ENCODE measurements at regions not wholly inside any gene's neighbourhood (a gene's known extent, or its start where the extent isn't known, plus 50 kb on each side); places are given as distances from the start of the nearest gene placed in this dataset.

DNA sequence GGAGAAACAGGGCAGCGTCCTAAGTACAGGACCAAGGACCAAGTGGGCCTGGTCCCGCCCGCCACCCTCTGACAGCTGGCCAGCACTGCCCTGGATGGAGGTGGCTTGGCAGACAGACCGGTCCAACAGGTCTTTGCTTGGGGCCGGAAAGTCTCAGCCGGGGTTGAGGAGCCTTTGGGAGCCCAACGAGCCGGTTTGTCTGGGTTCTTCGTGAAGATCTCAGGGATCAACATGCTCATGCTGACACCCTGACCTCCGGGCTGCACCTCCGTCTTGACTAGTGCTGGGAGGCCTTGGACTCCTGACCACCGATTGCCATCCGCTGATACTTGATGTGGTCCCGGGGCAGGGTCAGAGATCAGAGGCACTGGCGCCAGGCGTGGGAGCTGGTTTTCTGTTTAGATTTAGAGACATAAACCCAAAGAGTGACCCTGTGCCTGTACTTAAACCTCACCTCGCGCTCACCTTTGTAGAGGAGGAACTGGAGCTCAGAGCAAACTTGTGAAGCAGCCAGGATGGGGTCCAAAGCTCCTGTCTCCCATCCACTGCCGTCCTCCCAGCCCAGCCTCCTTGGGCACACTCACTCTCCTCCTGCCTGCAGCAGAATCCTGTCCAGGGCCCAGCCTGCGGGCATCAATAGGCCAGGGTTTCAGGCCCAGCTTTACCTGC lies 92.1 kb upstream of the GSE1 start:
- no peak for DNase-seq (ENCODE audit: low read depth in 2 of 3, low spot score in 2 of 3)

DNA sequence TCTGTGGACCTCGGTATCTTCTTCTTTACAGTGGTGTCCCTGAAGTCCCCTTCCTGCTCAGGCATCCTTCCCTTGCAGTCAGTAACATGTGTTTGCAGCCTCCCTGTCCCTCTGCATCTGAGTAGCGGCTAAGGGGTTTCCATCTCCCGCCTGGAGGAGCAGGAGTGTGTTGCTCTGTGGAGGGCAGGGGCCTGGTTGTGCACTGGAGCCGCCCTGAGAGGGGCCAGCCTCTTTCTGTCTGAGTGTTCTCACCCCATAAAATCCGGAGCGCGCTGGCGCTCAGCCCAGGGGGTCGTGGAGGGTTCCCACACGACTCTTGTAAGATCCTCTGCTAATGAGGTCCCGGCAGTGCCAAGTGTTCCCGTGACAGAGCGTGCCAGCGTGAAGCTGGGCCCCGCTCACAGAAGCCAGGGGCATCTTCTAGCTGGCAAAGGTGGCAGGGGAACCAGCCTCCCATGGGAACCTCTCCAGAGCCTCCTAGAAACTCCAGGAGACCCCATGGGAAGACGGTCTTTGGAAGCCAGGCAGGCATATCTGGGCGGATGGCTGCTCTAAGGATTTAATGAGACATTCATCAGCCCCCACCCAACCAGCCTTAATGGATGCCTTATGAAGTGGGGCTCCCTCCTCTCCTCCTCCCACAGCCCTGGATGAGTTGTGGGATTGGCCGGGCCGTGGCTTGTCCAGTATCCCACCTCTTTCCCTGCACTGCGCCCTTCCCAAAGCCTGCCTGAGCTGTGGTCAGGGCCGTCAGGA lies 91.4 kb upstream of the GSE1 start:
- DNase-seq (ENCODE audit: low read depth in 2 of 3, low spot score in 2 of 3), result no peak

DNA sequence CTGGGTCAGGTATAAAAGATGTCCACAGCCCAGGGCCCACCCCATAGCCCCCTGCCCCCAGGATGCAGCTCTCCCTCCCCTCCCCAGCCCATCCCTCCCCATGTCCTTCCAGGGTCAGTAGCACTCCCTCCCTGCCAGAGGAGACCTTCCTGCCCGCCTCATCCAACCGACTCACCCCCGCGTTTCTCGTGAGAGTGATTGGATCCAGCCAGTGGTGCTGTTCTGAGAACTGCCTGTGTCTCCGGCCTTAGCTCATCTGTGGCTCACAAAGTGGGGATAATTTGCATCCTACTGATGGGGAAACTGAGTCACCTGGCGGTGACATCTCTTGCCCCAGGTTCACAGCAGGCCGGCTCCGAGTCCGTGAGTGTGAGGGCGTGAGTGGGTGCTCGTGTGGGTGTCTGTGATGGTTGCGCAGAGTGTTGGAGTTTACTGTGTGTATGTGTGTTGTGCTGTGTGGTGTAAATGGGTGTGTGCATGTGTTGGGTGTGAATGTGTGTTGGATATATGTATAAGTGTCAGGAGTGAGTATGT lies 90.7 kb upstream of the GSE1 start:
- DNase-seq (ENCODE audit: low read depth in 2 of 3, low spot score in 2 of 3), result no peak

DNA sequence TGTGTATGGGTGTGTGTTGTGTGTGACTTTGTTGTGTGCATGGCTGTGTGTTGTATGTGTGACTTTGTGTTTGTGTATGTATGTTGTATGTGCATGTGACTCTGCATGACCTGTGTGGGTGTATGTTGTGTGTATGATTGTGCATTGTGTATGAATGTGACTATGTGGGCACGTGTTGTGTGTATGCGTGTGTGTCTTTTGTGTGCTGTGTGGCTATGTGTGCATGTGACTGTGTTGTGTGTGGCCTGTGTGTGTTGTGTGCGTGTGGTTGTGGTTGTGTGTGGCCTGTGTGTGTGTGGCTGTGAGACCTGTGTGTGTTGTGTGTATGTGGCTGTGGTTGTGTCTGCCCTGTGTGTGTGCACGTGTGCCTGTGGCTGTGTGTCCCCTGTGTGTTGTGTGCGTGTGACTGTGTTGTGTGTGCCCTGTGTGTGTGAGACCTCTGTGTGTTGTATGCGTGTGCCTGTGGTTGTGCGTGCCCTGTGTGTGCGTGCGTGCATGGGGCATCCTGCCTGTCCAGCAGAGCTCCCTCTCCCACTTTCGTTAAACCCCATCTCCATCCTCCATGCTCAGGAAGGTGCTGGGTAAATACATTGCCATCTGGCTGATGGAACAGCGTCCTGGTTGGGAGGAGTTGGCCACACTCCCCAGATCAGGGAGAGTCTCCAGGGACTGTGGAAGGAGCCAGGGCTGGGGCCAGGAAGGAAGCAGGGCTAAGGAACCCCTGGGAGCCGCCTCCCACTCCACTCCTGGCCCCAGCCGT lies 90.1 kb upstream of the GSE1 start:
- no peak for DNase-seq (ENCODE audit: low read depth in 2 of 3, low spot score in 2 of 3)

DNA sequence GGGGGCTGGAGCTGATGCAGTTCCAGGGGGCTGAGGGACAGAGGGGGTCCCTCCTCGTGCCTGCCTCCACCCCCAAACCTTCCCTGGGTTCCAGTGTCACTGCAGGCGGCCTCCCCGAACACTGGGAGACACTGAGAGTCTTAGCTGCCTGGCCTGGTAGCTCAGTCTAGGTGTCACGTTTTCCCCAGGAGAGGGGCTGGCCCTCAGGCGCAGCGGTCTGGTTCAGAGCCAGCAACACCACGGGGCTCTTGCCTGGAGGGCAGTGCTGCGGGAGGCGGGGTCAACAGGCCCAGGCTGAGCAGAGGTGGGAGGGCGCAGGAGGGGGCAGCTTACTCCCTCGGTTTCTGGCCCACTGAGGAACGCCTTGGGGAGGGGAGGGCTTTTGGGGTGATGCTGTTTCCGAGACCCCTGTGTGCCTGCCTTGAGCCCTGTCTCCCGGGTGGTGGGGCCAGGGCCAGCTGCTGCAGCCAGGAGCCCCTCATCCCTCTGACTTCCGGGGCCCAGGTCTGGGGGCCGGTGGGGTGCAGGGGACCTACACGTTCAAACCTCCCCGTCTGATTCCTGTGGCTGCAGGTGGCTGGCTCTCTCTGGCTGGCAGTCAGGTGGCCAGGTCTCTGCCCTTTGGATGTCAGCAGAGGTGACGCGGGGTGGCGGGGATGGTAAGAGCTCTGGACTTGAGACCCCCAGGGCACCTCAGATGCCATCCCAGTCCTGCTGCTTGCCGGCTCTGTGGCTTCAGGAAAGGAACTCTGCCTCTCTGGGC lies 89.3 kb upstream of the GSE1 start:
- no peak for DNase-seq (ENCODE audit: low read depth in 2 of 3, low spot score in 2 of 3)

DNA sequence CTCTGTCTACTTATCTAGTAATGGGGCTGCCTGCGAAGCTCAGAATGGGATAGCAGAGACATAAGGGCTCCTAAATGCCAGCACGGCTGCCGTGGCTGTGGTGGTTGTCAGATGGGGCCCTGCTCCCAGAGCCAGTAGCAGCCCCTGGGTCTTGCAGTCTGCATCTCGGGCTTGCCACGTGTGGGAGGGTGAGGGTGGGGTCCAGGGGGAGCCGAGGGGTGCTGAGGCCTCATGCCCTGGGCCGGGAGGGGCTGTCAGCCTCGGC lies 88.8 kb upstream of the GSE1 start:
- DNase-seq (ENCODE audit: low read depth in 2 of 3, low spot score in 2 of 3), result no peak

DNA sequence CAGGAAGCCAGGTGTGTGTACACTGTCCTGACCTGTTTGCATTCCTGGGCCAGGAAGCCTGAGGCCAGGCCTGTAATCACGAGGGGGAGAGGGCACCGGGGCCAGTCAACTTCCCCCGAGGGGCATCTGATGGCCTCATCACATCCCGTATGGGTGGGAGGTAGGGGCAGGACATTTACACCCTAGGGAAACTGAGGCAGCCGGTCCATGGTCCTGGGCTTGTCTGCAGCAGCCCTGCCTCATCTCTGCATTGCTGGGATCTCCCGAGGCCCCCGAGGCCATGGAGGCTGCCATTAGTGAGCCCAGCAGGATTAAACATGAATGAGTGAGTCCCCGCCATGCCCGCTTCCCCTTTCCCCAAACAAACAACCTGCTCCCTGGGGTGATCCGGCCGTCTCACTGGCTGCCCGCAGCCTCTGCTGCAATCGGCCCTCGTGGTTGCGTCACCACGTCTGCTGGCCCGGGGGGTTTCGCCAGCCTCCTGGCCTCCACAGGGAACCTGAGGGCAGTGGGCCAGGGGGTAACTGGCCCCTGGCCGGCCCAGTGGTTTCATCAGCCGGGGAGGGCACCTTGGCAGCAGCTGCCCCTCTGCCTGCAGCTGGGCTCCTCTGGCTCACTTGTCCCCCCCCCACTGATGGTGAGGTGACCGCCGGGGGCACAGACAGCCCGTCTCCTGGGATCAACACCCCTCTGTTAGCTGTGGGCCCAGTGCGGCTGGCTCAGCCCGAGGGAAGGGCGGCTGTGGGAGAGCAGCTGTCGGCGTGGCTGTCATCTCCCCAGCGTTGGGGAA lies 88.3 kb upstream of the GSE1 start:
- no peak for DNase-seq (ENCODE audit: low read depth in 2 of 3, low spot score in 2 of 3)

DNA sequence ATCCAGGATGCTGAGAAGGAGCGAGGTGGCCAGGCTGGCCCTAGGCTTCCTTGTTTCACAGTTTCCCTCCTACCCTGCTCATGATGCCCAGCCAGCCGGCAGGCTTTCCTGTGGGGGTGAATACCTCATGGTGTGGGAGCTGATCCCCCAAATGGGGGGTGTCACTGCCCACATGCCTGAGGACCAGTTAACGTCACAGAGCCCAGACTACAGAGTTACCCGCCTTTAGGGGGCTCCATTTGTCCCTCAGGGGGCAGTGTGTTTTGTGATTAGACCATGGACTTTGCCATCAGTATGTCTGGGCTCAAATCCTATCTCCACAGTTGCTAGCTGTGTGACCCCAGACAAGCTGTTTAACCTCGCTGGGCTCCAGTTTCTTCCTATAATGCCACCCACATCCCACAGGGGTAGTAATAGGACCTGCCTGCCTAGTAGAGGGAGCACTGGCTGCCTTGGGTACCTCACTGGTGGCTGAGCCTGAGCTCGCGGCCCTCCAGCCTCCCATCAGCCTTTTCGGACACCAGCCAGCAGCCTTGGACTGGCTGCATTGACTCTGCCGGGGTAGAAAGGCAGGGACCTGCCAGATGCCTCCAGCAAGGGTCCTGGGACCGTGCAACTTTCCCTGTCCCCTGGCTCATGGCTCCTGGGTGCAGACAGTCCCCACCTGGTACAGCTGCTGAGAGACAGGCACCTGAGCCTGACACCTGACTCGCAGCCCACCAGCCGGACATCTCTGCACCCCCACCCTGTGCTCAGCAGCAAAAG lies 87.5 kb upstream of the GSE1 start:
- DNase-seq (ENCODE audit: low read depth in 2 of 3, low spot score in 2 of 3), result no peak

DNA sequence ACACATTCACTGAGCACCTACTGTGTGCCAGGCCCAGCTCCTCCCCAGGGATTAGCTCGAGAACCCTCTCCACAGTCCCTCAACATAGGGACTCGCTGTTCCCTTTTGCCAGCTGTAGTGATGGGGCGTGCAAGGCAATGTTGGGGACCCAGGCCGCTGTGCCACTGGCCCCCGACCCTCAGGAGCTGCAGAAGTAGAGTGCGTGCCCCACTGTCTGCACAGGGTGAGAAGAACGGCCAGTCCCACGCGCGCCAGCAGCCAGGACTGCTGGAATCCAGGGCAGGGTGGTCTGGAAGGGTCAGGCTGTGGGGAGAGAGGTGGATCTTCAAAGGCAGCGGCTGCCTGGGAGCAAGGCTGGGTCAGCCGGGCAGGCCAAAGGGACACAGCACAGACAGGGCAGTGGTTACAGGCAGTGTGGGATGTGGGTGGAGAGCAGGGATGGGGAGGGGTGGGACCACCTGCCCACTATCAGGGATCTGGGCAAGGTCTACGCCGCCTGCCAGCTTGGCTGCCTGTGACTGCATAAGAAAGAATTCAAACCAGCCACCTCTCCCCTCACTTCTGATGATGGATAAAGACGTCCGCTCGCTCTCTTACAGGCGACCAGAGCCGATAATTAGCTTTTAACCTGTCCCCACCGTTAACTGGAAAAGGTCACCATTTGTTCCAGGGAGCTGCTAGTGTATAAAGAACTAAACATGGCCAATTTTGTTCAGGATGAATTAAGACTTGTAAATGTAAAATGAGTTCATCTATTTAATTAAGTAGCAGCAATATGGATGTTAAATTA lies 86.7 kb upstream of the GSE1 start:
- DNase-seq (ENCODE audit: low read depth in 2 of 3, low spot score in 2 of 3), result no peak

DNA sequence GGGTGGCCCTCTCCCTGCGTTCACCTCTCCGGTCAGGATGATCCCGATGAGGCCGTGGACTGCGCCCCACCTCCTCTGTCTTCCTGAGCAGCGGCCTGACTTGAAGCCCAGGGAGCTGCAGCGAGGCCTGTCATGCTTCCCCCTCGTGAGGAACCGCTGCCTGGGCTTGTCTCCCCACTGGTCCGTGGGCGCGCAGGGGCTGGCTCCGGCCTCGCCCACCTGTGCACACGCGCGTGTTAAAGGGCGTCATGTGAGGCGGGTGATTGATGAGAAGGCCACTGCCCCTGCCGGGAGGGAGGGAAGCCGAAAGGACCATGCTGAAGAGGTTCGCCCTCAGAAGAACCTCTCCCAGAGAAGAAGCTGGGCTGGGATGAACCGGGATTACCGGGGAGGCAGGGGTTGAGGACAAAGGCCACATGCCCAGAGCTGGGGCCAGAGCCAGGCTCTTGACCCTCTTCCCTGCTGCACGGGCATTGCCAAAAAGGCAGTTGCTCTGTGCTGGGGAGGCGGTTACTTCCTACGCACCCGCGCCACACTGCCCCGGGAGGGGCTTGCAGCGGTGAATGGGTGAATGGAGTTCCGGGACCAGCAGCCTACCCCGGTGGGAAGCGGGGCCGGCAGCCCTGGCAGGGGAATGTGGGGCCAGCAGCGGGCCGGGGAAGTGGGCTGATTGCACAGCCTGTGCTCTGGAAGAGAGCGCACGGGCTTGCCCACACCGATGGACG lies 85.9 kb upstream of the GSE1 start:
- DNase-seq (ENCODE audit: low read depth in 2 of 3, low spot score in 2 of 3), result no peak

DNA sequence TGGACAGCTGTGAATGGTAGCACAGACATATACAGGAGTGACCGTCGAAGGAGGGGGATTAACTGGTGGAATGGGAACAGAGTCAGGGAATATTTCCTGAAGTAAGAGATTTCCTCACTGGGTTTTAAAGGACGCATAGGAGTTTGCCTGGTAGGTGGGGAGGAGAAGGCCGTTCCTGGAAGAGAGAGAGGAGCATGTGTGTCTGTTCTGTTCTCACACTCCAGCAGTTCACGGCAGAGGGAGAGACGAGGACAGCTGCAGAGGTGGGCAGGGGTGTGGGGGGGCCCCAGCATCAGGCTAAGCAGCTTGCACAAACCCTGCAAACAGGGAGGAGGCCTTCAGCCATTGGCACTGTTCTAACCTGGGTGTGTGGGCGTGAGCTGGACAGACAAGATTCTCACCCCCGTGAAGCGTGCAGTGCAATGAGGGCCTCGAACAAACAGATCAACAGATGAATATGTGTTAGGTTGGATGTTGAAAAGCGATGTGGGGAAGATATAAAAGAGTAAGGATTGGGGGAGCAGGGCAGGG lies 85.3 kb upstream of the GSE1 start:
- DNase-seq (ENCODE audit: low read depth in 2 of 3, low spot score in 2 of 3), result no peak

DNA sequence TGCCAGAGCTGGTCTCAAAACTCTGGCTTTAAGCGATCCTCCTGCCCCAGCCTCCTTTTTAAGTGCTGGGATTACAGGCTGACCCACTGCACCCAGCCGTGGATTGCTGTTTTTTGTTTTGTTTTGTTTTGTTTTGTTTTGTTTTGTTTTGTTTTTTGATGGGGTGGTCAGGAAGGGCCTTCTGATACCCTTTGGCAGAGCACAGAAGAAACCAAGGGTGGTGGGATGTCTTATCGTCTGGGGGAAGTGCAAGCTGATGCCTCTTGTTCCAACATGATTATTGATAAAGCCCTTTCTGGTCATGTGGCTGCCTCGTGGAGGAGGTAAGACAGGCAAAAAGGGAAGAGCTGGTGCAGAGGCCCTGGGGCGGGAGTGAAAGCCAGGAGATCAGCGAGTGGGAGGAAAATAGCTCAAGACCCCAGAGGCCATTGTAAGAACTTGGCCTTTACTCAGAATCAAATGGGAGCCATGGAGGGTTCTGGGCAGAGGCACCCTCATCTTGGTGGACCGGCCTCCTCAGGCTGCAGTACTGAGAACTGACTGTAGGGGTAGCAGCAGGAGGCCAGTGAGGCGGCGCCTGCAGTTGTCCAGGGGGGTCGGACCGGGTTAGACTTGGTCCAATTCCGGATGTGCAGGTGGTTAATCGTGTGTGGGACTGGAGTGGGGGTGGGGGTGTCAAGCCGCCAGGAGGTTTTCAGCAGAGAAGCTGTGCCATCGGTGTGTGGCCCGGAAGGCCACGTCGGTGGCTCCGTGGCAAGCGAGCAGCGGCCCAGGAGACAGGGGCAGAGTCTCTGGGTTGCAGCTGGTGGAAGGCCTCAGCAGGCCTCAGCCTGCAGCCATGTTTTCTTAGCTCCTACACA lies 84.4 kb upstream of the GSE1 start:
- DNase-seq (ENCODE audit: low read depth in 2 of 3, low spot score in 2 of 3), result no peak

DNA sequence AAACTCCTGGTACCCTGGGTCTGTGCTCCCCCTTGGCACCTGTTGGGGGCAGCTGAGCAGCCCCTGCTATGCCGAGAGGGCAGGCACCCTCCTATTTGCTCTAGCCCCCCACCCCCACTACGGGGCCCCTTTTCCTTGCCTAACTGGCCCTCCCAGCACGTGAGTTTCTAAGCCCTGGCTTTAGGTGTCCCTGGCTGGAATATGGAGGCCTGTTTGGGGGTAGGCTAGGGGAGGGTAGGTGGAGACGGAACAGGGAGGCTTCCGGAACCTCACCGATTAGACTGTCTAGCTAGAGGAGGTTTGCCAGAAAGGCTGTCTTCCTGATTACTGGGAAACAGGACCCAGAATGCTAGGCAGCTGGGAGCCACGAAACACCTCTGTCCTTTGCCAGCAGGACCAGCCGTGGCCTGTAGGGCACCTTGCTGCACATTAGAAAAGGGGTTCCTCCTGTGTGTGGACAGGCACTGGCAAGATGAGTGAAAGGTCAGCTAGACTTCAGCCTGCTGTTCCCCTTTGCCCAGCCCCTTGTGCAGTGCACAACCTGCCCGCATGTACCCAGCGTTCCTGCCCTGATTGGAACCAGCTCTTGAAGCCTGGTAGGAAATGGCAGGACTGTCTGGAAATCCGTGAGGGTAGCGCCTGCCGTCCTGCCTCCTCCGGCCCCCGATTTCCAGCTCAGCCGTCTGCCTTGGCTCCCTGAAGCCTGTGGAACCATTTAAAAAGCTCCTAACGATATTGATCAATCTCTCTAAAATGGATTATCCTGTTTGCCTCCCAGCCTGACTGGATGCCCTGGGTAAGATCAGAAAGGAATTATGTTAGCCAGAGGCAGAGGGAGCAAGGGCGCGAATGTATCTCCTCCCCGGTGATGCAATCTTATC lies 83.4 kb upstream of the GSE1 start:
- DNase-seq (ENCODE audit: low read depth in 2 of 3, low spot score in 2 of 3), result no peak

DNA sequence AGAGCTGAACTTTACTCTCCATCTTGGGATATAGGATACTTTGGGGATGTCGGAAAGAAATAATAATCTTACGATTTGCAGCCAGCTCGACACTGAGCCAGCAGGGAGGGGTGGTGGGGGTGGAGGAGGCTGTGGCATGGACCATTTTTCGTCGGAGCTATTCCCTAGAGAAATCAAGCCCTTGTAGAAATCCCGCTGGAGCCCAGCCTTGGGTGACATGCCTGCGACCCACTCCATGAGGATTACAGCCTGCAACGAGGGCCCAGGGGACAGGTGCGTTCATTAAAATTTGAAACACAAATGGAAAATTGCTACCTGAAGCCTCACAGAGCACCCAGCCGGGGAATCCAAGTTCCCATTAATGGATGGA lies 82.8 kb upstream of the GSE1 start:
- DNase-seq (ENCODE audit: low read depth in 2 of 3, low spot score in 2 of 3), result no peak

DNA sequence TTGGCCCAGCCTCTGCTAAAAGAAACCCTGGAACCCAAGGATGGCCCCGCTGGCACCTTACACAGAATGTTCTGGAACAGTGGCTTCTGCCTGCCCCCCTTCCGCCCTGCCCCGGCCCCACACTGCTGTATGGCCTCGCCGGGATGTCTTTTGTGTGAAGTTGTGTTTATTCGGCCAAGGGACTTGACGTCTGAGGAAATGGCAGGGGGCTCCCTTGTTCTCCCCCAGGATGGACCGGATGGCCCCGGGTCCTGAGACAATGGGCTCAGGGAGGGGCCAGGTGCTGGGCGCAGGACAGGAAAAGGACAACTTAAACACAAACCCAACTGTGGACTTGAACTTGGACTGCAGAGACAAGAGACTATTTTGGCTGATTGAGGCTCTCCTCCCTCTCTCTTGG lies 81.6 kb upstream of the GSE1 start:
- DNase-seq (ENCODE audit: low read depth in 2 of 3, low spot score in 2 of 3), result no peak

DNA sequence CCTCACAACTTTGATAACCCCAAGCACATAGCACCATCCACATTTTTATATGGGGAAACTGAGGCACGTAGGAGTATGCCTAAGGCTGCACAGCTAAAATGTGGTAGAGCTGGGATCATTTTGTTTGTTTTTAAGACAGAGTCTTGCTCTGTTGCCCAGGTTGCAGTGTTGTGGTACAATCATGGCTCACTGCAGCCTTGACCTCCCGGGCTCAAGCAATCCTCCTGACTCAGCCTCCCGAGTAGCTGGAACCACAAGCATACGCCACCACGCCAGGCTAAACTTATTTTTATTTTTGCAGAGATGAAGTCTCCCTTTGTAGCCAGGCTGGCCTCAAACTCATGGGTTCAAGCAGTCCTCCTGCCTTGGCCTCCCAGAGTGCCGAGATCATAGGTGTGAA lies 81.0 kb upstream of the GSE1 start:
- DNase-seq (ENCODE audit: low read depth in 2 of 3, low spot score in 2 of 3), result no peak

All from activated CD8-positive, alpha-beta memory T cell treated with anti-CD3 and anti-CD28 coated beads for 48 hours (primary cell).